ENCODE measurements at regions not wholly inside any gene's neighbourhood (a gene's known extent, or its start where the extent isn't known, plus 50 kb on each side); places are given as distances from the start of the nearest gene placed in this dataset.

GRCh38 chr12:76706761-76707160, 57.2 kb upstream of the ZDHHC17 start:
- DNase-seq (ENCODE audit: low read depth, low spot score) = no peak

- DNase-seq (ENCODE audit: low read depth, low spot score) = no peak
Observed at GRCh38 chr12:76707772-76708171, 56.1 kb upstream of the ZDHHC17 start.

GRCh38 chr12:76708296-76708695, 55.6 kb upstream of the ZDHHC17 start:
- no peak for DNase-seq (ENCODE audit: low read depth, low spot score)

- no peak for DNase-seq (ENCODE audit: low read depth, low spot score)
Observed at GRCh38 chr12:76711241-76711640, 52.7 kb upstream of the ZDHHC17 start.

- no peak for DNase-seq (ENCODE audit: low read depth, low spot score)
Observed at GRCh38 chr12:76713130-76713529, 50.8 kb upstream of the ZDHHC17 start.

- no peak for DNase-seq (ENCODE audit: low read depth, low spot score)
Observed at GRCh38 chr12:76713986-76714385, 49.9 kb upstream of the ZDHHC17 start.
